Muscle of arm (tissue), 1 donor: ENCODE measurements at regions not wholly inside any gene's neighbourhood (a gene's known extent, or its start where the extent isn't known, plus 50 kb on each side); places are given as distances from the start of the nearest gene placed in this dataset.
A peak's percentile ranks its signal among the peaks of the same experiment; 100 is the strongest.

Experiments
- DNase-seq: peaks from one replicate; pipeline ENCODE4 v3.0.0-alpha.2; 2013

DNA sequence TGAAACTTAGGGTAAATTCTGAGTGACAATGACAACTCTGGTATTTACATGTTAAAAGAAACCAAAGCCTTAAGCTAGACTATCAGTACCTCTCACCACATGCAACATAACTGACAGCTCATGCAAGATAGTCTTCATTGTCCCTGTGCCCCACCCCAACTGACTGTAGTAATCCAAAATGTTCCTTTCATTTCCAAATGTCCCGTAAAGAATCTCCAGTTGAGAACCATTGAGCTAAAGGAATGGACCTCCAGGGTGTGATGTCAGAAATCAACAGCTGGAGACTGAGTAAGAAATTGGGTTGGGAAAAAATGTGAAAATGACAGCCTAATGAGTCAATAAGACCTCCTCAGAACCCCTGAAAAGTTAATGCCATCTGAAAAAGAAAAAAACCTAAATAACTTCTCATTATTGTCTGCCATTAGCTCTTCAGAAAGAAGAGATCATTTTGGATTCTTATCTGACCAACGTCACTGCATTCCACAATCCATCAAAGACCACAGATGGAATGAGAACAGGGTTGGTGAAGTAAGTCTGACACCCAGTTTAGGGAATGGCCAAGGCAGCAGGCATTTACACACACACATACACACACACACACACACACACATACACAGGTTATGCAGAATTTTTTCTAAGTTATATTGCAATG lies 51.7 kb upstream of the ACVR2A start:
- DNase-seq = no peak

GRCh38 chr2:147790580-147790979 lies 54.2 kb upstream of the ACVR2A start:
- no peak for DNase-seq

GRCh38 chr2:147789720-147790119 lies 55.1 kb upstream of the ACVR2A start:
- DNase-seq = no peak

- DNase-seq = no peak
Observed at GRCh38 chr2:147789287-147789686, 55.5 kb upstream of the ACVR2A start.

GRCh38 chr2:147782141-147782930 lies 62.5 kb upstream of the ACVR2A start:
- no peak for DNase-seq

DNA sequence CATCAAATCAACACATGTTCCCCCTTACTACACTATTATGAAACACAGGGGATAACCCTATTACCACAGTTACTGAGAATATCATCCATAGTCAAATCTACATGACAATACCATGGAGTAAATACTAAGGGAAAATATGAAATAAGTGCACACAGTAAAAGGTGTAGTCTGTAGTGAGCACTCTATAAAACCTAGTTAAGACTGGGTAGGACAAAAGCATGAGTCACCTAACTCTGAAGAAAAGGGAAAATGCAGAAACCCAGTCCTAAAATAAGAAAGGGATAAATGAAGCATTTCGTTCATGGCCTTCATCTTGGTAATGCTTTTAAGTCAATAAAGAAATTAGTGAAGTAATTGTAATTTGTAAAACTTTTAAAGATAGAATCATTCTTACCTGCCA lies 65.4 kb upstream of the ACVR2A start:
- no peak for DNase-seq

GRCh38 chr2:147777394-147777793 lies 67.4 kb upstream of the ACVR2A start:
- DNase-seq = no peak

GRCh38 chr2:147774805-147775204 lies 70.0 kb upstream of the ACVR2A start:
- DNase-seq = no peak

GRCh38 chr2:147773479-147773878 lies 71.3 kb upstream of the ACVR2A start:
- DNase-seq = no peak

GRCh38 chr2:147772781-147773180 lies 72.0 kb upstream of the ACVR2A start:
- no peak for DNase-seq

DNA sequence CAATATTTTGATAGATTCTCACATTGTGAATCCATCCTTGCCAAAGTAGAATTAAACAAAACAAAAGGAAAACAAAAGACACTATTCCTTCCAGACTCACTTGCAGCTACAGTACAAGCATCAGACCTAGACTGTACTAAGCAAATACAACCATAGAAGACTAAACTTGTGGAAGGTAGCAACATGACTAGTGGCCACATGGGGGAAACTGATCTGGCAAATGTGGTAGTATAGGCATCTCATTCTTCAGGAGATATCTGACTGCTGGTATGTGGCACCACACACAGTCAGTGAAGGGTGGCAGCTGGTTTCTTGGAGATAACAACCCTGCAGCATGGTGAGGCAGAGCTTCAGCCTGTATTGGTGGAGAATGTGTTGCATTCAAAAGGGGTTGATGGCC lies 81.0 kb upstream of the ACVR2A start:
- no peak for DNase-seq

DNA sequence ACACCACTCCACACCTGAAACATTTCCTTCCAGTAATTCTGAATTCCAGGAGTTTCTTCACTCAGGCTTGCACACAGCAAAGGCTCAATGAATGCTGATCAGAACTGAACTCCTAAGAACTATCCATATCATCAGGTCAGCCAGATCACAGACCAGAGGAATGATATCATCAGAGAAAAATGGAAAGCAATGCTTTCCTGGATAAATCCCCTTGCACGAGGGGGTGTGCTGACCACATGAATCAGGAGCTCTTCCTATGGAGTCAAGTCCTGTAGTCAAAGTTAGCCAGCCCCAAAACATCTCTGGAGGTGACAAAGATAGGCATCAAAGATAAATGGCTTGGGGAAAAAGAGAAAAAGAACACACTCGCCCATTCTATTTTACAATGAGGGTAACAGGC lies 83.8 kb upstream of the ACVR2A start:
- no peak for DNase-seq

DNA sequence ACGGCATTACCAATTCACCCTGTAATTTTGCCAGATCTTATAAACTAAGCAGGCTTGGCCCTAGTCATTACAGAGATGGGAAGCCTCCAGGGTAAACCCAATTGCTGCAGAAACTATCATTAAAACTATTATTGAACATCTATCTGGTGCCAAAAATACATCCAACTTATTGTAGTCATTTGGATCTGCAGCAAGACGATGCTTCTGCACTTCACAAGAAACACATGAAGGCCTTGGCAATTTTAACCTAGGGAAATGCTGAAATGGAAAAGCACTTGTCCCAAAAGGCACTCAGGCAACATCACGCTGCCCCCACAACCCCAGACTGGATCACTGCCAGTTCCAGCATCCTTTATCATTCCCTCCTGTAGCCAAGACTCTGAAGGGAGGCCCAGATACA lies 85.3 kb upstream of the ACVR2A start:
- DNase-seq = peak; percentile 9

- DNase-seq = peak; percentile 31
Observed at GRCh38 chr2:147758821-147759220, 86.0 kb upstream of the ACVR2A start.

GRCh38 chr2:147756069-147756468 lies 88.8 kb upstream of the ACVR2A start:
- DNase-seq = no peak

GRCh38 chr2:147740211-147740927 lies 104.5 kb upstream of the ACVR2A start:
- no peak for DNase-seq

DNA sequence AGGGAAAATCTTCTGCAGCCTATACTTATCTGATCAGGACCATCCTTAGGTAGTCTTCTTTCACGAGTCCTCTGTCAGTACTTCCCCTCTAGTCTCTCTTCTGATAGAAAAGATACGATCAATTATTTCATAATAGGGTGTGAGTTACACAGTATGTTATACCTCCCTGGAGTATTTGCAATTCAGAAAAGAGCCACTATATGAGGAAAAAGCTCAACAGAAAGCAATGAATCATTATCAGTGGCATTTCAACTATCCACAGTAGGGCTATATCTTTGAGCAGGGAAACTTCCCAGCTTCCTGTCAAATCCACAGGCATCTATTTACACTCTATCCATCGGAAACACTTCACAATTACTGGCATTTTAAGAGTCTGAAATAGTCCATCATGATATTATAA lies 105.3 kb upstream of the ACVR2A start:
- no peak for DNase-seq

- DNase-seq = peak; percentile 6
Observed at GRCh38 chr2:147718831-147719230, 126.0 kb upstream of the ACVR2A start.

GRCh38 chr2:147716906-147717305 lies 127.9 kb upstream of the ACVR2A start:
- no peak for DNase-seq

GRCh38 chr2:147715807-147716206 lies 129.0 kb upstream of the ACVR2A start:
- no peak for DNase-seq

DNA sequence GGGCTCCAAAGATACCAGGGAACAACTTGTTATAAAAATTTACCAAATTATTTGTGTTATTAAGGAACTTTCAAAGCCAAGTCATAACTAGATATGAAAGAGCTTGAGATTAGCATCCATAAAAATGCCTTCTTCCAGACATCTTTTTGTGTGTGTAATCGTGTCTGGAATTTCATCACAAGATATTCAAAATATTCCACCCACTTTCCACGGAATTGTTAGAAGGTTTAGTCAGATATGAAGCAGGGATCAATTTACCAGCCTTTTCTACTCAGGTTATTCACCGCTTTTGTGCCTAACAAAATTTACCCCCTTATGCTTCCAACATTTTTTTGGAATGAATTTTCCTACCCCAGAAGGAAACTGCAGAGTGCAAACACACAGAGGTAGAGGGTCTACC lies 130.2 kb upstream of the ACVR2A start:
- no peak for DNase-seq

- no peak for DNase-seq
Observed at GRCh38 chr2:147713349-147713748, 131.5 kb upstream of the ACVR2A start.

GRCh38 chr2:147712051-147712450 lies 132.8 kb upstream of the ACVR2A start:
- no peak for DNase-seq
